IPS-18a (cell line): ENCODE measurements at regions not wholly inside any gene's neighbourhood (a gene's known extent, or its start where the extent isn't known, plus 50 kb on each side); places are given as distances from the start of the nearest gene placed in this dataset.

Experiments used
- H3K27ac ChIP-seq: one replicate; pipeline ENCODE4 v1.5.1; 2013; ENCODE audit warnings: low read length
- H3K27me3 ChIP-seq: one replicate; pipeline ENCODE4 v1.6.1; 2013; ENCODE audit warnings: mild to moderate bottlenecking, low read length; ENCODE audit not compliant: control insufficient read depth, insufficient read depth
- H3K36me3 ChIP-seq: one replicate; pipeline ENCODE4 v1.6.1; 2013; ENCODE audit warnings: low read depth, low read length; ENCODE audit not compliant: control insufficient read depth
- H3K4me1 ChIP-seq: one replicate; pipeline ENCODE4 v1.6.1; 2013; ENCODE audit warnings: low read depth, low read length; ENCODE audit not compliant: control insufficient read depth
- H3K4me3 ChIP-seq: one replicate; pipeline ENCODE4 v1.5.1; 2013; ENCODE audit warnings: low read length
- H3K9ac ChIP-seq: one replicate; pipeline ENCODE4 v1.6.1; 2013; ENCODE audit warnings: mild to moderate bottlenecking, low read length, moderate library complexity
- H3K9me3 ChIP-seq: one replicate; pipeline ENCODE4 v1.6.1; 2013; ENCODE audit warnings: low read depth, low read length; ENCODE audit not compliant: control insufficient read depth

GRCh38 chr10:108771106-108771505 is 1152.2 kb downstream of the XPNPEP1 start:
- Histone ChIP-seq H3K4me1 (no peaks in the 10 kb centered on the region), H3K9ac (no peak overlapping the region), H3K4me3 (no peak overlapping the region), H3K9me3 (no peaks in the 10 kb centered on the region), H3K27ac (no peak overlapping the region), H3K36me3 (no peaks in the 10 kb centered on the region), H3K27me3 (no peaks in the 10 kb centered on the region)

- Histone ChIP-seq H3K36me3 (no peaks in the 10 kb centered on the region), H3K27me3 (no peaks in the 10 kb centered on the region), H3K9me3 (no peaks in the 10 kb centered on the region), H3K4me1 (no peaks in the 10 kb centered on the region), H3K27ac (no peak overlapping the region), H3K4me3 (no peak overlapping the region), H3K9ac (no peak overlapping the region)
Observed at GRCh38 chr10:108765794-108766193, 1157.5 kb downstream of the XPNPEP1 start.

GRCh38 chr10:108757946-108758345 is 1165.4 kb downstream of the XPNPEP1 start:
- Histone ChIP-seq H3K36me3 (no peaks in the 10 kb centered on the region), H3K27me3 (no peaks in the 10 kb centered on the region), H3K4me1 (peaks cover 5% of the 10 kb centered on the region), H3K27ac (no peak overlapping the region), H3K9ac (no peak overlapping the region), H3K4me3 (no peak overlapping the region), H3K9me3 (no peaks in the 10 kb centered on the region)

GRCh38 chr10:108755646-108756045 is 1167.7 kb downstream of the XPNPEP1 start:
- Histone ChIP-seq H3K27ac (no peak overlapping the region), H3K27me3 (no peaks in the 10 kb centered on the region), H3K9me3 (no peaks in the 10 kb centered on the region), H3K4me3 (no peak overlapping the region), H3K9ac (no peak overlapping the region), H3K36me3 (no peaks in the 10 kb centered on the region), H3K4me1 (peaks cover 5% of the 10 kb centered on the region)

- Histone ChIP-seq H3K27ac (no peak overlapping the region), H3K36me3 (no peaks in the 10 kb centered on the region), H3K4me3 (no peak overlapping the region), H3K4me1 (peaks cover 5% of the 10 kb centered on the region), H3K27me3 (no peaks in the 10 kb centered on the region), H3K9ac (no peak overlapping the region), H3K9me3 (no peaks in the 10 kb centered on the region)
Observed at GRCh38 chr10:108753326-108753725, 1170.0 kb downstream of the XPNPEP1 start.

- no peaks in the 10 kb centered on the region for H3K9me3 ChIP-seq
- no peaks in the 10 kb centered on the region for H3K27me3 ChIP-seq
- H3K9ac ChIP-seq = no peak overlapping the region
- H3K4me1 ChIP-seq = no peaks in the 10 kb centered on the region
- H3K36me3 ChIP-seq = no peaks in the 10 kb centered on the region
- no peak overlapping the region for H3K27ac ChIP-seq
- H3K4me3 ChIP-seq = no peak overlapping the region
Observed at GRCh38 chr10:108749042-108749441, 1174.3 kb downstream of the XPNPEP1 start.

- no peak overlapping the region for H3K27ac ChIP-seq
- H3K9ac ChIP-seq = no peak overlapping the region
- no peaks in the 10 kb centered on the region for H3K36me3 ChIP-seq
- no peaks in the 10 kb centered on the region for H3K9me3 ChIP-seq
- H3K4me3 ChIP-seq = no peak overlapping the region
- H3K27me3 ChIP-seq = no peaks in the 10 kb centered on the region
- no peaks in the 10 kb centered on the region for H3K4me1 ChIP-seq
Observed at GRCh38 chr10:108736111-108736510, 1187.2 kb downstream of the XPNPEP1 start.

GRCh38 chr10:108735380-108735779 is 1187.9 kb downstream of the XPNPEP1 start:
- Histone ChIP-seq H3K4me3 (no peak overlapping the region), H3K27me3 (no peaks in the 10 kb centered on the region), H3K27ac (no peak overlapping the region), H3K36me3 (no peaks in the 10 kb centered on the region), H3K9me3 (no peaks in the 10 kb centered on the region), H3K4me1 (no peaks in the 10 kb centered on the region), H3K9ac (no peak overlapping the region)

GRCh38 chr10:108721874-108722273 is 1201.4 kb downstream of the XPNPEP1 start:
- no peaks in the 10 kb centered on the region for H3K4me1 ChIP-seq
- no peak overlapping the region for H3K9ac ChIP-seq
- no peaks in the 10 kb centered on the region for H3K9me3 ChIP-seq
- H3K27me3 ChIP-seq = no peaks in the 10 kb centered on the region
- no peak overlapping the region for H3K27ac ChIP-seq
- no peak overlapping the region for H3K4me3 ChIP-seq
- H3K36me3 ChIP-seq = no peaks in the 10 kb centered on the region

- Histone ChIP-seq H3K4me3 (no peak overlapping the region), H3K4me1 (no peaks in the 10 kb centered on the region), H3K27me3 (no peaks in the 10 kb centered on the region), H3K9me3 (peaks cover 7% of the 10 kb centered on the region), H3K9ac (no peak overlapping the region), H3K36me3 (no peaks in the 10 kb centered on the region), H3K27ac (no peak overlapping the region)
Observed at GRCh38 chr10:108716352-108716751, 1207.0 kb downstream of the XPNPEP1 start.

GRCh38 chr10:108709927-108710722 is 1213.2 kb downstream of the XPNPEP1 start:
- Histone ChIP-seq H3K9ac (no peak overlapping the region), H3K4me1 (no peaks in the 10 kb centered on the region), H3K36me3 (no peaks in the 10 kb centered on the region)

GRCh38 chr10:108708363-108708762 is 1214.9 kb downstream of the XPNPEP1 start:
- H3K36me3 ChIP-seq = no peaks in the 10 kb centered on the region
- H3K4me3 ChIP-seq = no peak overlapping the region
- H3K9me3 ChIP-seq = peaks cover 5% of the 10 kb centered on the region
- no peak overlapping the region for H3K27ac ChIP-seq
- H3K4me1 ChIP-seq = no peaks in the 10 kb centered on the region
- no peaks in the 10 kb centered on the region for H3K27me3 ChIP-seq
- no peak overlapping the region for H3K9ac ChIP-seq

More at GRCh38 chr10:108709927-108710722, 1213.2 kb downstream of the XPNPEP1 start:
- H3K4me3 ChIP-seq = no peak overlapping the region
- H3K9me3 ChIP-seq = peaks cover 7% of the 10 kb centered on the region
- no peaks in the 10 kb centered on the region for H3K27me3 ChIP-seq
- H3K27ac ChIP-seq = no peak overlapping the region
